Kidney capillary endothelial cell (primary cell): ENCODE measurements at regions not wholly inside any gene's neighbourhood (a gene's known extent, or its start where the extent isn't known, plus 50 kb on each side); places are given as distances from the start of the nearest gene placed in this dataset.
"Not testable (repeated sequence)": the region's sequence is repeated elsewhere in the genome, so short reads cannot be mapped to it uniquely, and the experiment has no call there.

Source experiments
- DNase-seq: peaks from one replicate; pipeline ENCODE4 v3.0.0-alpha.2; 2018; ENCODE audit warnings: low spot score

DNA sequence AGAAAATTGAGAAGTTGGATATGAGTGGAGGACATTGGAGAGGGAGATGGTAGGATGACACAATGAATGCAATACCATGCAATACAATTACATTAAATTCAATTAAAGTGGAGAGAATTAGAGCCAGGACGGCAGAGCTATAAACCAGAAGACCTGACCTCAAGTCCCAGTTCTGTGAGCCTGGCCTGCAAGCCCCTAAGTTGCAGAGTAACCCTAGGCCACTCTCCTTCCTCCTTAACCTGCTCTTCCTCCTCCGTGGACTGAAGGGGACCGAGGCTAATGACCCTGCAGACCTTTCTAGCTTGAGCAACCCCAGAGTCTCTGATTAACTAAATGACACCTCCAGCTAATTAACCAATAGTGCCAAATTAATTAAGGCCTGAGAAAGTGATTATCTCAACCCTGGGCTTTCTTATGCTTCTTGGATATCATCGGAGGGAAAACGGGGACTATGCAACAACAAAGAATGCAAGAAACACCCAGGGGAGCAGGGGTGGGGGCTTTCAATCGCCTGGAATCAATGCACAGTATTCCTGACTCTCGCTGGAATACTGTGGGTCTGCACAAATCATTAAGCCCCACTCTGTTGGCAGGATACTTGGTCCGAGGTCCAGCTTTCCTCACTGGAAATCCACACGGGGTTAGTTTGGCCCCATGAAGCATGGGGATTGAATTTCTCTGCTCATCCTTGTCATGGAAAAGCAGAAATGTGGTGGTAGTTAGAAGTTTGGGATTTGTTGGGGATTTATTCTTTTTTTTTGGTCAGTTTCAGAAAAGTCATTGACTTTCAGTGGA, 548.3 kb downstream of the MN1 start:
- no peak for DNase-seq

DNA sequence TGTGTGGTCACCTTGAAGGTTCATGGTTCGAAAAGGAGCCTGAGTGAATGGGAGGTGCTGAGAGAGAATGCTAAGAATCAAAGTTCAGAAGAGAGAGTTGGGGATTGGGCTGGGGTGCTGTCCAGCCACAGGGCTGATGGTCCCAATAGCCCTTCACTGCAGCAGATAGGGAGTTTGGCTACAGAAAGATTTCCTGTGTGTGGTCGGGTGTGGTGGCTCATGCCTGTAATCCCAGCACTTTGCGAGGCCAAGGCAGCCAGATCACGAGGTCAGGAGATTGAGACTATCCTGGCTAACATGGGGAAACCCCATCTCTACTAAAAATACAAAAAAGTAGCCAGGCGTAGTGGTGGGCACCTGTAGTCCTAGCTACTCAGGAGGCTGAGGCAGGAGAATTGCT, 547.5 kb downstream of the MN1 start:
- DNase-seq: not testable (repeated sequence)

DNA sequence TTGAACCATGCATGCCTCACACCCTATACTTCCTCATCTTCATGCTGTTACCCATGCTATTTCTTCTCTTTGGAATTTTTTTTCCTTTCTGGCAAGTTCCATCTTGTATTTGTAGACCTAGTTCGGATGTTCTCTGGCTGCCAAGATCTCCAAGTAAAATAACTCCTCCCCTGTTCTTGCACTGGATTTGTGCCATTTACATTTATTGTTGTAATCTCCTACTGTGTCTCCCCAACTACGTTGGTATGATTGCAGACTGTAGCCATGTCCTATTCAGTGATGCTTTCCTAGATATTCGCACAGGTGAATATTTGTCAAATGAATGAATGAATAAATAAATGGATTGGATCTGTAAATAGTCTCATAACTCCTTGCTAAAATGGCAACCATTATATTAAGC, 546.0 kb downstream of the MN1 start:
- no peak for DNase-seq

DNA sequence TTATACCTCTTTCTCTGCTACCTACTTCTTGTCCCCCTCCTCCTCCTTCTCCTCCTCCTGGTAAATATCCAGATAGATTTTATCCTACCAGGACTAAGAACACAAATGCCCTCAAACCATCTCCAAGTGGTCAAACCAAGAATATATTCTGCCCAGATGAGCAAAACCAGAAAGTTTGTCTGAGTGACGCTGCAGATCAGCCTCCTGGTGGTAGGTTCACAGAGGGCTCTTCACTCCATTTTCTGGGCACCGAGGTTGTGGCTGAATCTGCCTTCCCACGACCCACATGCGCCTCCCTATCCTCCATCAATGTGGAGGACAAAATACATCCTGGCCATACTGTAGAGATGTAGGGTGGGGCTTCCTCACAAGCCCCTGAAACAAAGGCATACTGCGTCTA, 543.6 kb downstream of the MN1 start:
- DNase-seq: no peak

DNA sequence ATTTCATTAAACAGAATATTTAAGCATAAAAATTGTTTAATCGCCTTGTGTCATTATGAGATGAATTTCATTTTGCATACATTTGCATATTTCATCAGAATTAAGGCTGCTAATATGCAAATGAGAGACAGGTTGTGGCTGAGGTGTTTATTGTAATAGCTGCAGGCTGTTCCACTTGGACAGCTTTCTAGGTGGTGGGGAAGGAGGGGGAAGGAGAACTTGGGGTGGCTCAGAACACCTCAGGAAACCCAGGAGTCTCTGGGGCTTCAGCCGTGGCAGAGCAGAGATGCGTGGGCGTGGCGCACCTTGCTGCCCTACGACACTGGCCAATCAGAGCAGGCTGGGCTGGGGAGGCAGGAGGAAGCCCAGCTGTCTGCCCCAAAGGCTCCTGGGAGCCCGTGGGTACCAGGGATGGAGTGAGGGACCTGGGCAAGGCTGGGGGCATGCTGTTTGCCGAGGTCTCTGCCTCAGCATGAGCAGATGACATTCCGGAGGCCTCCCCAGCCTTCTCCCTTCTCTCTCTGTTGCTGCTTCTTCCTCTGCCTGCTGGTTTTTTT, 542.9 kb downstream of the MN1 start:
- no peak for DNase-seq

DNA sequence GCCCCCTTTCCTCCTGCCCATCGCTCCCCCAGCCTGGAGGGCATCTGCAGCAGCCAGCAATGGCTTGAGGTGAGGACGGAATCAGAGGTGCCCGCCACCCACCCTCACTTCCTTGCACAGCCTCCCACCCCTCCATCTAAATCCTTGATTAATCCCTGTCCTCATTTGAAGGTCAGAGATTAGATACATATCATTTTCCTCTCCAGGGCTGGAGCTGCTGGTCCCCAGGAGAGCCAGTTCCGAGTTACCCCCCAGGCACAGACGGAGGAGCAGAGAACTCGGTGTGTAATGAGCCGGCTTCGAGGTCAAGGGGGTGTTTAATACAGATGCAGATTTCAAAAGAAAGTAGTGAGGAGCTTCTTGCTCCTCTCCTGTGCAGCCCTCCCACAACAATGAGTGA, 542.1 kb downstream of the MN1 start:
- no peak for DNase-seq

DNA sequence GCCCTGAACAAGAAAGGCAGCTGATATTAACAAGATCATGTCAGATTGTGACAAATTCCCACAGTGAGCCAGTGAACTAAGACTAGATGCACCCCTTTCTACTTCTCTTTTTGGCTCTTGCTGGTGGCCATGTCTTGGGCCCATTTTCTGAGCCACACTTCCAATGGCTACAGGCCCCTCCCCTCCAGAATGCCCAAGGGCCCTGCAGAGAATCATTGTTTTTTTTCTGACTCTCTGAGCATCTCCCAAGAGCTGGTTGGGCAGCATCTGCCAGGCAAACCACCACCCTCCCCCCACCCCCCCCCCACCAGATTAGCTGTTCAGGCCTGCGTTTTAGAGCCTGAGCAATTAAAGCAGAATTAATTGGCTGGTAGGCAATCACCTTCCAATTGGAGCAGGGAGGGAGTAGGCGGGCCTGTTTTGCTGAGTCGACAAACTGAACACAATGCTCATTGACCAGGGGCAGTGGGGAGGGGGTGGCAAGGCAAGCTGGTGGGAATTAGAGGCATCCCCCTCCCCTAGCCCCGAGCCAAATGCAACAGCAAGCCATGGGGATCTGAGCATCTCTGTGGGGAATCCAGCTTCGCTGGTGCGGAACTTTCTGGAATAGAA, 541.4 kb downstream of the MN1 start:
- DNase-seq: no peak

DNA sequence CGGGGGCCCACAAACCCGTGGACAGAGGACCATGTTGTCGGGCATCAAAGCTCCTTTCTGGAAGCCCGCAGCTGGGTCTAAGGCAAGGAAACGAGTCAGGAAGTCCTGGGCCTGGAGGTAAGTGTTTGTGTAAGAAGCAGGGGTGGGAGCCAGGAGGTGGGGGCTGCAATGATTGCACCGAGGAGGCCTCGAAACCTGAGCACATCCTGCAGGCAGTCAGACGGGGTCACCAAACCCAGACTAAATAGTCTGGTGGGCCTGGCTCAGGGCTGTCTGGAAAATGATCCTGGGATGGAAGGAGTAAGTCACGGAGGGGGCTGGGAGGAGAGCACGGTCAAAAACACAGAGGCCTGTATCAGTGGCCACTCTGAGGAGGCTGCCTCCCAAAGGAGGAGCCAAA, 539.2 kb downstream of the MN1 start:
- no peak for DNase-seq

DNA sequence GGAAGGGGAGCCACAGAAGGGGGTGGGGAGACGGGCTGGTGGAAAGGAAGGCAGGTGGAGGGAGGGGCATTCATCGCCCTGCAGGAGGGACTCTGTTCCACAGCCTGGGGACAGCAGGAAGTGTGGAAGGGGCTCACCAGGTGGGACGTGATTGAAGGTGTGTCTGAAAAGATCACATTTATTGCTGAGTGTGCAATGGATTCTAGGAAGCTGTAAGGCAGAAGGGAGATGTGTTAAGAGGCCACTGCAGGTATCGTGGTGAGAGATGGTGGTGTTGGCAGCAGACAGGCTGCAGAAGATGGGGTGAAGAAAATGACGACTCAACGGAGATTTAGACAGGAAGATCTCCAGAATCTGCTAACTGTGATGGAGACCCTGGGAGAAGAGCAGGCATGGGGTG, 537.4 kb downstream of the MN1 start:
- DNase-seq: no peak

DNA sequence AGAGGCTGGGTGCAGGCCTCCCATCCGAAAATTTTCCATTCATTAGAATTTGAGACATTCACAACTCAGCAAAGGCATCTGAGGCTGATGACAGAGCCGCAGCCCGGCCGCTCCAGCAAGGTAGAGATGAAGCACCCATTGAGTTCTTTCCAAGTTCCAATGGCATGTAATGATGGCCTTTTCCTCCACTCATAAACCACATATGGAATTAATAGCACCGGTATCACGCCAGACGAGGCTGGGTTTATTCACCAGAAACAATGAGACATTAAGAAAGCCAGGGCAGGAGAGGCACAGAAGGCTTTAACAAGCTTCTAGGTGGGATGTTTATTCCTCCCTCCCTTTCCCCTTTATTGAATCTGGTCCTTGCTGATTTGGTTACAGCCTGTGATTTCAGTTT, 534.4 kb downstream of the MN1 start:
- DNase-seq: no peak

DNA sequence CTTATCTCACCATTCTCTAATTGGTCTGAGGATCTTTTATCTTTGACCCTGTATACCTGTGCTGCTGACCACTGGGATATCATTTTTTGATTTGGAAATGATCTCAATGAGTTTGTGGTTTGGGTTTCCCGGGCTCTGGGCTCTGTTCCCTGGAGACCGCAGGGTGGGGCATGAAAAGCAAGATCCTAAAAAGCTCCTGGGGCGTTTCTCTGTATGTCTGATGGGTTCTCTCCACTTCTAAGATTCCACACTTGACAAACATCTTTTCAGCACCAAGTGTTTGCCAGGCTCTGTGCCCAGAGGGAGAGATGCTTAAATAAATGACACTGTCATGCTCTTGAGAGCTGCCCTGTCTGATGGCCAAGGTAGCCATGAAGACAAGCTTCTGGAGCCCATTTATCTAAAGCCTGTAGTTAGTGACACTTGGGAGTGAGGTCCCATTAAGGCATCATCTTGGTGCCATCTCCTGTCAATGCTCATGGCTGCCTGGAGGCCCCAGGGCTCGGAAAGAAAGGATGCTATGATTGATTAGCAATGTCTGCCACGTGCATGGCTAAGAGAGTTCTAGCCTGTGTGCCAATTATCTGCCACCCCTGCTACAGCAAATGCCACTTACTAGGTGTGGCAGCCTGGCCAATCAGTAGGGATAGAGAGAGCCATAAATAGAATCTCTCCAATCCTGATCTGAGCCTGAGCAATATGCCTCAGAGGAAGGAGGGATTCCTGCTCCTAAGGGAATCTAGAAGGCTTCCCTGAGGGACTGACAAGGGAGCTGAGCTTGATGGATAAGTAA, 531.6 kb downstream of the MN1 start:
- no peak for DNase-seq

DNA sequence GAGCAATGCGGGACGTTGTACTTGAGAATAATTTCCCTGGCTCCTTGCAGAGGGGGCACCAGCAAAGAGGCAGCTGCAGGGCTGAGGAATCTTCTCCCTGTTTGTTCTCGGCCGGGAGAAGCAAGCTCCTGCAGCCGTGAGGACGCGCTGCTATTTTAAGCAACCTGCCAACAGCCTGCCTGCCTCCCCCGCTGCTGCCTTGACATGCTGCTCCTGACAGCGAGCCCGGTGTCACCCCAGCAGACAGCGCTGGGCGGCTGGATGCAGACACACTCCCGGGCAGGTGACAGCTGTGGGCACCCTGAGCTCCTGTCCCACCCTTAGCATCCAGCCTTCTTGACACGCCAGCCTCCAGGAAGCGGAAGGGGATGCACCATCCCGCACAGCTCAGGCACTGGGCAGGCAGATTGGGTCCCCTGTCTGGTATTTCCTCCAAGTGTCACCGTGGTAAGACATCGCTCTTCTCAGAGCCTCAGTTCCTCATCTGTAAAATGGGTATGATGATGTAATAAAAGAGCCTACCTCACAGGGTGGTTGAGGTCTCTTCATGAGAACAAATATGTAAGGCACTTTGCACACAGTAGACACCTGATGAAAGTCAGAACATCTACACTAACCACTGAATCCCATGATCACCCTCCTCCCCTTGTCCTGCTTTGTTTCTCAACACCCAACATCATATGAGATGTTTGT, 530.6 kb downstream of the MN1 start:
- no peak for DNase-seq

DNA sequence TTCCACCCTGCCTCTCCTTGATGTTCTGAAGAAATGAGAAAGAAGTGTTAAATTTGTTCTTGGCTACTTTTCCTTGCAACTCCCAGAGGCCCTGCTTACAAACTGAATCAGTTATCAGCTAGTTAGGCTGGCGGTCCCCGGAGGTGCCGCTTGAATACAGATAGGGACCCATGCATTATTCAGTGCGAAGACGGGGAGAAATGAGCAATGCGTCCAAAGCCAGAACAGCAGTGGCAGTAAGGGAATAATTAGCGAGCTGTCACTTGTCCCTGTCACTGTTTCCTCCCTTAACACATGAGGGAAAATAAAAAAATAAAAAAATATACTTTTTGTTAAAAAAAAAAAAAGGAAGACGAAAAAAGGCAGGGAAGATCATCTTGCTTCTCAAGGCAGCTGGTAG, 528.1 kb downstream of the MN1 start:
- no peak for DNase-seq

DNA sequence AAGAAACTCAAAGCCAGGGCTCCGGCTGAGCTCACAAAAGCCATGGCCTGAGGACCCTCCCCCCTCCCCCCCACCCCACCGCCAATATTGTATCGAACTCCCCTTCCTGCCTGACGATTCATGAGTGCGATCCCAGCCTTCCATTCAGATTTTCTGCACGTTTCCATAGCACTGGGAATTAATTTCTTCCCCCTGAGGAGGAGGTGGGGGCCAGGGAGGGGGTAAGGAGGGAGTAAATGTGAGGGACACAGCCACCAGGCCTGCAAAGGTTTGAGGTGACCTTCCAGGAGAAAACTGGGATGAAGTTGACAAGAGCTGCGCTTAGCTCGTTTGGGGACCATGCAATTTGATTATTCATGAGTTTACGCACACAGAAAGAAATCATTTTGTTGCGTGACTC, 527.7 kb downstream of the MN1 start:
- DNase-seq: no peak

DNA sequence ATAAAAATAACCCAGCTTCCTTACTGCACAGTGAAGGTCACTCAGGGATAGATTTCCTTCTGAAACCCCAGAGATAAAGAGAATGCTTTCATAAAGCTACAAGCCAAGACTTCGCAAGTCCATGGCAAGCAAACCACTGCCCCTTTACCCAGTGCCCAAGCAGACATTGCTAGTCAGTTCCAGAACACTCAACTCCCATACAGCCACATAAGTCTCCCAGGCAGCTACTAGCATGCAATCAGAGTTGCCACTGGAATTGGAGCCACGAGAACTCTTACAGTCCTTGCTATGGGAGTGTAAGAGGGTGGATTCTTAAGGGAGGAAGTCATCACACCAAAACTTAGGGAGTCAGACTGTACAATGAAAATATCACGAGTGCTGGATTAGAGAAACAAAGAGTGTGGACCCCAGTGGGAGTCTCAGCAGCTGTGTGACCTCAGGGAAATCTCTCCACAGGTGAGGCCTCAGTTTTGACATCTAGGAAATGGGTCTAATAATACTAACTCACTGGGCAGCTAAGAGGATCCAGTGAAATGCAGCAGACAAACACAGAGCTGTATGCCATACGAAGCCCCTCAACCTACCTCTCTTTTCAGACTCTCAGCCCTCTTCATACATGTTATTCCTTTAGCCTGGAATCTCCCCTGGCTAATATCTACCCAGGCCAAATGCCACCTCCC, 526.6 kb downstream of the MN1 start:
- no peak for DNase-seq

DNA sequence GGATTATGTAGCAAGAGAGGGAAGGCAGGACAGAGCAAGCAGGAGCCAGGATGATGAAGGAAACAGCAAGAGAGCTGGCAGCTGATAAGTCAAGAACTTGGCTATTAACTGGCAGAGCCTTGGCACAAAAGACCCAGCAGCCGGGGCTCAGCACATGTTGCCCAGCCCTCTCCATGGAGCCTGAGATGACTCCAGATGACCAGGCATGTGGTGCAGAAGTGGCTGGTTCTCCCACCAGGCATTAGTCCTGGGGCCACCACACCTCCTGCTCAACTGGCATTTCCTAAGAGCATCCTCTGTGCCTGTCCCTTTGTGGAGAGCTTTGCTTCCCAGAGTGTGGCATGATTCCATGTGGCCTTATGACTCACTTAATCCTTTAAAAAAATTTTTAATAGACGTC, 522.6 kb downstream of the MN1 start:
- no peak for DNase-seq

DNA sequence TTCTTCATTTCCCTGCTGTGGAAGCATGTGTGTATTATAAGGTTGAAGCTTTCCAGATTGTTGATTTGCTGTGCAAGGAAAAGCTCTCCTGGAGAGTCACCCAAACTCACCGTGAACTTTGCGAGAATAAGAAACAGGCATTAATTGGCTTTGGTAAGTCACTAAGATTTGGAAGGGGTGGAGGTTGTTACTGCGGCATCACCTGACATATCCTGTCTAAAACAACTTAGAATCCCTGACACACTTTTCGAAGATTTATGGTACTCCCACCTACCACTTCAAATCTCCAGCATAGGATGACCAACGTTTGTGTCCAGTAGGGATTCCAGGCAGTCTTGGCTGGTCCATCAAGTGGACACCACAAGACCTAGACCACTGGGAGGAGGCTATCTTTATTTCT, 518.3 kb downstream of the MN1 start:
- no peak for DNase-seq

DNA sequence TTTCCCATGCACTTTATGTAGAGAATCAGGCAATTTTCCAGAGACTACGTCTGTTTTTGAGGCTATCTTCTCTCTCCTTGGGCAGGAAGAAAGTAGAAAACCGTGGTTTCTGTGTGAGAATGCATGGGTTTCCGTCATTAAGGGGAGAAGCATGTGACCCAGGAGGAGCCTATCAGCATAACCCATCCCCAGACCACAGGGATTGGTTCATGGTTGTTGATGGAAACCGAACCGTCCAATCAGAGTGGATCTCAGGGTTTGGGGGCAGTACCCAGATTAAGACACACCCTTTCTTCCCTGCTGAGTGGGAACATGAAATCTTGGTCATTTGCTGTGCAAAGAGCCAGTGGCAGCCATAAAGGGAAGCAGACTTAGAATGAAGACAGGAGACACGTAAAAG, 517.8 kb downstream of the MN1 start:
- DNase-seq: no peak

DNA sequence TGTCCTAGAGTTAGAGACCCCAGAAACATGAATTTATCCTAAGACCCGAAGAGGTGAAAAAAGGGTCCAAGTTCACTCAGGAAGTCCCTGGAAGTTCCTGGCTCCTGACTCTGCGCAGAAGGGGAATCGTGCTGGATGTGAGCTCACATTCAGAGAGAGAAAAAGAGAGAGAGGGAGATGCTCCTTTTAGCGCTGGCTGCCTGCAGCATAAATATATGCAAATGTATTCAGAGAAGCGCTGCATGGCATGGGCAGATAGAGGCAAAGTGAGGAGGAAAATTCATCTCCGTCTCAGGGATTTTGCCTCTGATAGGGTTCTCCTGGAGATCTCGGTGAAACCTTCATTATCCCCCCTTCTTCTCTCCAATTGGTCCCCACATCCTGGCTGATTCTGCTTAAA, 517.2 kb downstream of the MN1 start:
- DNase-seq: no peak

DNA sequence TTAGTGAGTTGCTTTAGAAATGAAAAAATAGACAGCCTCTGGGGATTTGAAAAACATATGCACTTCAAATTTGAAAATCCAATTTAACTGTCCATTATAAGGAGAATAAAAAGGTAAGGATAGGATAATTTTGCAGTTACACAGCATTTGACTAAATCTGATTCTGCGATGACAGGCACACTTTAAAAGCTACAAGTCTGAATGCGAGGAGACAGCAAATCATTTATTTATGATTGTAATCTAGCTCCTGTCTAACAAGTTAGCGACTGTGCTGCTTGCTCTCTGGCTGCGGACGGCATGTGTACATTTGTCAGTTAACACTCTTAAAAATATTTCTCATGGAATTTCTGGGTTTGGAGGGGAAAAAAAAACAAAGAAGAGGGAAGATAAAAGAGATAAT, 514.8 kb downstream of the MN1 start:
- DNase-seq: no peak

DNA sequence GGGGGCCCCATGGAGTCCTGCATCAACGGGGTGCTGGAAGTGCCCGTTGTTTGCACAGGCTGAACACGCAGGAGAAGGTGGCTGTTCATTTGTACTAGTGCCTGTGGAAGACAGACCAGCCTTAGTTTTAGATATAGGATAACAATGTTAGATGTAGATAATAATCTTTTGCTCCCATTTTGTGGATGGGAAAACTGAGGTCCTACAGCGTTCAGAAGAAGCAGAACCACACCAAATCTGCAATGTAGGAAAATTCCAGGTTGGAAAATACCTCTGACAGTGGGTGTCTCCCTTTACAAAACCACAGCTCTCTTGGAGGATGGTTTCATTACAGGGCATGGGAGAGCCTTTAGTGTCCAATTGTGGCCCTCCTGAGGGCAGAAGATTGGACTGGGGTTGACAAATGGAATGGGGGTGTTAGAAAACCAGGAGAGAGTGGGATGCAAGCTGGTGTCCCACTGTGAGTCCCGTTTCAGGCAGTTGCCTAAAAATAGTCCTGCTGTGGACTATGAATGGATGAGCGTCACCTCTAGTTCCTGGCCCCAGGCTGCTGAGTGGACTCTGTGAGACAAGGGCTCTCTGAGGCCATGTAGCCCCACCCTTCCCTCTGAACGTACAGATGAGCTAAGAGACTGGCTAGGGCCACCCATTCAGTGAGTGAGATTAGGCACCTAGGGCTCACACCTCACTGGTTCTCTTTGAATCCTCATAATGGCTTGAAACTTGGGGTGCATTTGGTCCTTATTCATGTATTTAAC, 508.8 kb downstream of the MN1 start:
- no peak for DNase-seq
